ENCODE measurements at regions not wholly inside any gene's neighbourhood (a gene's known extent, or its start where the extent isn't known, plus 50 kb on each side); places are given as distances from the start of the nearest gene placed in this dataset.
"Not testable (repeated sequence)": the region's sequence is repeated elsewhere in the genome, so short reads cannot be mapped to it uniquely, and the experiment has no call there.

DNA sequence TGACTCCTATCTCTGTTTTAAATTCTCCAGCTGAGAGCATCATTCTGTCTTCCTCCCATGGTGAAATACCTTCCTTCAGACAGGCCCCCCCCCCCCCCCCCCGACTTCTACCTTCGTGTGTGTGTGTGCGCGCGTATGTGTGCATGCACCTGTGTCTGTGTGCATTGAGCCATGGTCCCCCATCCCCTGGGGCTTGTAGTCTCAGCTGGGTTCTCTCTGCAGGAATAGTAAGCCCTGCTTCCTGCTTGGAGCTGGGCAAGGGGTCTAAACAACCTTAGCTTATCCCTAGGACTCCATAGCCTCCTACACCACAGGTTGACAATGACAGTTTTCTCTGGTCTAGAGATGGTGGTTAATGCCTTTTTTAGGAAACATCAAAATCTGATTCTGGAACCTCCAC is 427.5 kb upstream of the KLHL29 start:
- no peak for FAIRE-seq

DNA sequence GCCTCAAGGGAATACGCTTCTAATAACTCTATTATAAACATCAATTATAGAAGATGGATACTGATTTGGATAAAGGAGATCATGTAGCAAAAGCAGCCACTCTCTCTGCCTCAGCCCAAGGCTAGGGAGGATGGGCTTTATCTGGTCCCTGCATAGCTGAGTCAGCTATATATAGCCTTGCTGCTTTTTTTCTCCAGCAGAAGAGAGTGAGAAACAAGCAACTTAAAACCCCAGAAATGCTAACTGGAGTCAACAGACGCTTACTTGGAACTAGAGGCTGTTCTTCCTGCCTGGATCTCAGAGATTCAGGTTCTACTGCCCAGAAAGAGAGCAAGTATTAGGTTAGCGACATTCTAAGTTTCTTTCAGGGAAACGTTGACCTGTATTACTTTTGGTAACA is 426.7 kb upstream of the KLHL29 start:
- no peak for FAIRE-seq

DNA sequence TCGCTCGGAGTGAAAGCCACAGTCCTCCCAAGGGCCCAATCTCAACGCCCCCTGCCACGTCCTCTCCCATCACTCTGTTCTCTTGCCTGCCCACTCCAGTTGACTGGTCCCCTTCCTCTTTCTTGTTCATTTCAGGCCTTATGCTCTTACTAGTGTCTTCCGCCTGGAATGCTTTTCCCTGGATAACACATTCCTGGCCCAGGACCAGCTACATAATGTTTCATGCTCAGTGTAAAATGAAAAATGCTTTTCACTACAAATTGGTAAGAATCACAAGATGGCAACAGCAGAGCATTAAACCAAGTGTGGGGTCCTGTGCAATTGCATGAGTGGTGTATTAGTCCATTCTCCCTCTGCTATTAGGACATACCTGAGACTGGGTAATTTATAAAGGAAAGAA is 417.2 kb upstream of the KLHL29 start:
- no peak for FAIRE-seq

DNA sequence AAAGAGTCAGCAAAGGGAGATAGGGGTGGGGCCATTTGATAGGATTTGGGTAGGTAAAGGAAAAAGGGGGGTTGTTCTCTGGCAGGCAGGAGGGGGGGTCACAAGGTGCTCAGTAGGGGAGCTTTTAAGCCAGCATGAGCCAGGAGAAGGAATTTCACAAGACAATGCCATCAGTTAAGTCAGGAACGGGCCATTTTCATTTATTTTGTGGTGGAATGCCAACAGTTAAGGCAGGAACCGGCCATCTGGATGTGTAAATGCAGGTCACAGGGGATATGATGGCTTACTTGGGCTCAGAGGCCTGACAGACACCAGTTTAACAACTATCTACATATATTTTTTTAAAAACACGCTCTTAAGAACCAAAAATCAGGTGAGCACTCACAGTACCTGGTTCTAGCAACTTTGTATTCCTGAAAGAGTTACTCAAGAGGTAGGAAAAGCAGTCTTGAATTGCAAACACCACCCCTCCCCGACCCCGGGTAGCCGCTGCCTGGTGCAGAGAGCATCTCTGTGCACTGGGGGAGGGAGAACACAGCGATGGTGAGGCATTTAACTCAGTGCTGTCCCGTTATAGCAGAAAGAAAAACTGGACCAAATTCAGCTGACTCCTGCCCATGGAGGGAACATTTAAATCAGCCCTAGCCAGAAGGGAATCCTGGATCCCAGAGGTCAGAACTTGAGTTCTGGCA is 414.5 kb upstream of the KLHL29 start:
- no peak for FAIRE-seq

DNA sequence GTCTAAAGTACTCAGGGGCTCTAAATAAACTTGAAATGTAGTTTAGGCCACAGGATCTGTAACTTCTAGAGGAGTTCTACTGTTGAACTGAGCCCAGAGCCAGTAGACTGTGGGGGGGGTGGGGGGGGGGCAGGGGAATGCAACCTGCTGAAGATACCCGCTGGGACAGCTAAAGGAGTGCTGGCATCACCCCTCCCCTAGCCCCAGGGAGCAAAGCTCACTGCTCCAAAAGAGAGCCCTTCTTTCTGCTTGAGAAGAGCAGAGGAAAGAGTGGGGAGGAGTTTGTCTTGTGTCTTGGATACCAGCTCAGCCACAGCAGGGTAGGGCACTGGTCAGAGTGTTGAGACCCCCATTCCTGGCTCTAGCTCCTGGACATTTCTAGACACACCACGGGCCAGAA is 414.0 kb upstream of the KLHL29 start:
- no peak for FAIRE-seq

DNA sequence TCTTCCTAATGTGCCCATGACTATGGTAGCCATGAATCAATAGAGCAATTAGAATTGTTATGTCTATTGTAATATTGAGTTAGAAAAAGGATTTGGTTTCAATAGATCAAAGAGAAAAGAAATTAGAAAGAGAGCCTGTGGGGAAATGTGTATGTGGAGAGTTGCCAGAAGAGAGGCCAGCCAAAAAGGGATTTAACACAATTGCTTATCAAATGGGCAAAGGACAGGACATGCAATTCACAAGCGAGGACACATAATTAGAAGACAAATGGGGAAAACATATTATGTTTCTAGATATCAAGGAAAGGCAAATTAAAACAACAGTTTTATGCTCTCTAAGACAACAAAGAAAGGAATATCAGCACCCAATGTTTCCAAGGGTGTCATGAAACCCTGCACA is 403.2 kb upstream of the KLHL29 start:
- no peak for FAIRE-seq

DNA sequence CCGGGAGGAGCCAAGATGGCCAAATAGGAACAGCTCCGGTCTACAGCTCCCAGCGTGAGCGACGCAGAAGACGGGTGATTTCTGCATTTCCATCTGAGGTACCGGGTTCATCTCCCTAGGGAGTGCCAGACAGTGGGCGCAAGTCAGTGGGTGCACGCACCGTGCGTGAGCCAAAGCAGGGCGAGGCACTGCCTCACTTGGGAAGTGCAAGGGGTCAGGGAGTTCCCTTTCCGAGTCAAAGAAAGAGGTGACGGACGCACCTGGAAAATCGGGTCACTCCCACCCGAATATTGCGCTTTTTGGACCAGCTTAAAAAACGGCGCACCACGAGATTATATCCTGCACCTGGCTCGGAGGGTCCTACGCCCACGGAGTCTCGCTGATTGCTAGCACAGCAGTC is 400.8 kb upstream of the KLHL29 start:
- not testable (repeated sequence) for FAIRE-seq

DNA sequence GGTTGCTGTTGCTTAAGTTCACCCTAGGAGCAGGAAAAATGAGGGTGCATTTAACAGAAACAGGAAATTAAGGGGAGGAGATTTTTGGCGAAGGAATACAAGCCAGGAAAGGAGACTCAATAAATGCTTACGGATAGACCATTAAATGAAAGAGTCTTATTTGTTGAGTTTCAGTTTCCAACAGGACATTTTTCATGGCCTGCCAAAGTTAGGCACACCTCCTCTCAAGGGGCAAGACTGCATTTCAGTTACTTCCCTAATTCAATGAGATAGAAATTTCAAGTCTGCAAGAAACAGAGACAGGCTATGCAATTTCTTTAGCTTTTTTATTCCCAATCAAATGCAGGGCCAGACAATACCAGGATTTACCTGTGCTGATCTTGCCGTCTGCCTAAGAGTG is 394.7 kb upstream of the KLHL29 start:
- no peak for FAIRE-seq

DNA sequence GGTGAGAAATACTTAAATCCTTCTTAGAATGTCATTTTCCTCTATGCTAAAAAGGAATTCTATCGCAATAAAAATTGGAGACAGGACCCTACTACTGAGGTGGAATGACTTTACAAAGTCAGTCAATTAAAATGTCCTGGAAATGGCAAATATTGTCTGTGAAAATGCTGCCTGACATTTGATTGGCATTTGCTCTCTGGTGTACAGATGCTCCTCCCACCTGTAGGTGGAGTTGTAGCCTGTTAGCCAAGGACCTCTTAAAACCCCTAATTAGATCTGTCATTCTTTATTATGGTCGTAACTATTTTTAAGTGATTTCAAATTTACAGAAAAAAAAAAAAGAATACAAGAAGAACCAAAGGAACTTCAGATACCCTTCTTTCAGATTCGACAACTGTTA is 393.1 kb upstream of the KLHL29 start:
- no peak for FAIRE-seq

DNA sequence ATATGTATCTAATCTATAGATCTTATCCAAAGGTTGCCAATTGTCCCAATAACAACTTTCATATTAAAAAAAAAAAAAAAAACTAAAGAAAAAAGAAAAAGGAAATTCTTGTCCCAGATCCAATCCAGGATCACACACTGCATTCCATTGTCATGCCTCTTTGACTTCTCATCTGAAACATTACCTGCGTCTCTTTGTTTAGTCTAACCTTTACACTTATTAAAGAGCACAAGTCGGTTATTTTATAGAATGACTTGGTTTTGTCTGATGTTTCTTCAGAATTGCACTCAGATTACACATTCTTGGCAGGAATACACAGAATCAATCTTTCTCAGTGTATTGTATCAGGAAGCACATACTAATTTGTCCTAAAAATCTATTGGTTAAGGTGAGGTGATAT is 392.5 kb upstream of the KLHL29 start:
- no peak for FAIRE-seq

DNA sequence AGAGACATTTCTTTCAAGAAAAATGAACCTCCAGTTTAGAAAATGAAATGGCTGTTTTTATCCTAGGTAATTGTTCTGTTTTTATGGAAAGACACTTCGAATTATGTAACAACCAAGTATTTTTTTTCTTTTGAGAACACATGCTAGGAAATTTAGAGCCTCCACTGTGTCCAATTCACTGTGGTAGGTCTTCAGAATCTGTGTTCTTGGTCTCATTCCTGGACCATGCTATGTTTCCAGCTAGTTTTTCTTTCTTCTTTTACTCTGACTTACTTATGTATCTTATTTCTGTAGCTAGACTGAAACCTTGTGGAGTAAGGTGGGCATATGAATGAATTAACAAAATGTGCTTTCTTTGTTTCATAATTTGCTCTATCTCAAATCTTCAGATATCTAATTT is 391.7 kb upstream of the KLHL29 start:
- FAIRE-seq, result no peak

DNA sequence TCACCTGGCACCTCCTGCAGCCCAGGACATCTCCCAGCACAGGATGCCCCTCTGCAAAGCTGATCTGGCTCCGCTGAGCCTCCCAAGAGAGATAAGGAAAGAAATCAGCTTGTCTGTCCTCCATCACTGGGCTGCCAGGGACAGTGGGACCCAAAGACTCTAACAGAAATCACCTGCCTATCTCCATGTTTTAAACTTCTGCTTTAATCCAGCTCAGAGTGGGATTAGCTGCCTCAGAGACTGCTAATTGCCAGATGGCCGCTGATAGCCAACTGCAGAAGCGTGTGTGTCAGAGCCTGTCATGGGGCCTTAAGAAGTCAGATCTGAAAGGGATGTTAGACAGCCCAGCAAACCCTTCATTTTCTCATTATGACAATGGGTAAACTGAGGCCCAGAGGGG is 389.4 kb upstream of the KLHL29 start:
- FAIRE-seq, result no peak

DNA sequence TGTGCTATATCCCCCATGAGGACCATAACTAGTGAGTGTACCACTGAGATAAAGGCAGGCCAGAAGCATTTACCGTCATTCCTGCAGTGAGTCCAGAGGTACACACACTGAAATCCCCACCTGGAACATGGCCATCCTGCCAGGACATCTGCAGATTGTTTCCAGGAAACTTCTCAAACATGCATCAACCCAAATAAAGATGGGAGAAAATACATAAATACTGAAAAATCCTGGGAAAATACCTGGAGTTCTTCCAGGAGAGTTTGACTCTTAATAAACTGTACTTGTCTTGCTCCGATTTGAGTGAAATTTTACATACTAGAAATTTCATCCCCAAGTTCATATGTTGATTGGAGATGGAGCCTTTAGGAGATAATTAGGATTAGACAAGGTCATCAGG is 388.1 kb upstream of the KLHL29 start:
- no peak for FAIRE-seq

DNA sequence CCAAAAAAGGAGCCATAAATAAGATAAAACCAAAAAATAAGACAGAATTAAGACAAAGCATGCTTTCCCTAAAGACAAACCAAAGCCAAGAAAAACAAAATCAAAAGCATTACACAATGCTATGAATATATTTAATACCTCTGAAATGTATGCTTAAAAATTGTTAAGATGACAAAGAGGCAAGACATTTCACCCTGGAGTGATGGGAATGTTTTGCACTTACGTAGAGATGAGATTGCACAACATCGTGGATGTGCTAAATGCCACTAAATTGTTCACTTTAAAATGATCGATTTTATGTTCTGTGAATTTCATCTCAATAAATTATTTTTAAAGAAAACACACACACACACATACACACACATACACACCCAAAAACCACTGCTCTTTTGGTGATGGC is 386.6 kb upstream of the KLHL29 start:
- FAIRE-seq, result no peak

DNA sequence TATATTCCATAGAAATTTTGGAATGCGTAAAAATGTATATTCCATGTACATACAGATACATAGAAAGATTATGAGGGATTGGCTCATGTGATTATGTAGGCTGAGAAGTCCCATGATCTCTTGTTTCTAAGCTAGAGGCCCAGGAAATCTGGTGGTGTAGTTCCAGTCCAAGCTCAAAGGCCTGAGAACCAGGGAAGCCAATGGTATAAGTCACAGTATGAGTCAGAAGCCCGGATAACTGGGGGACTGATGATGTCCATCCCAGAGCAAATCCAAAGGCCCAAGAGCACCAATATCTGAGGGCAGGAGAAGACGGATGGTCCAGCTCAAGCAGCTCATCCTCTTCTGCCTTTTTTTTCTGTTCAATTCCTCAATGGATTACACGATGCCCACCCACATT is 385.0 kb upstream of the KLHL29 start:
- no peak for FAIRE-seq

DNA sequence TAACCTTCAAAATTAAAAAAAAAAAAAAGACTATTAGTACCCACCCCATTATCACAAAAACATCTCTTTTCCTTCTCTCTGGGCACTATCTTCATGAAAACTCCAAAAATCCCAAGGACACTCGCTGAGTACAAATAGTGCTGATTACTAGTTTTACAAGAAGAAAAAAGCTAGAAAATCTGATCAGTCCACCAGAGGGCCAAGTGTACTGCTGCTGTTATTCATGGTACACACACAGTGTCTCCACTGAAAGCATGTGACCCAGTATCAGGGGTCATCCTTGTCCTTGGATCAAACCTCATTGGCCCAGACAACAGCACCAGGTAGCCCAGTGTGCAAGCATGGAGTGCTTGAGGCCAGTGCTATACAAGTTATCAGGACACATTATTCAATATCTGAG is 382.7 kb upstream of the KLHL29 start:
- no peak for FAIRE-seq

DNA sequence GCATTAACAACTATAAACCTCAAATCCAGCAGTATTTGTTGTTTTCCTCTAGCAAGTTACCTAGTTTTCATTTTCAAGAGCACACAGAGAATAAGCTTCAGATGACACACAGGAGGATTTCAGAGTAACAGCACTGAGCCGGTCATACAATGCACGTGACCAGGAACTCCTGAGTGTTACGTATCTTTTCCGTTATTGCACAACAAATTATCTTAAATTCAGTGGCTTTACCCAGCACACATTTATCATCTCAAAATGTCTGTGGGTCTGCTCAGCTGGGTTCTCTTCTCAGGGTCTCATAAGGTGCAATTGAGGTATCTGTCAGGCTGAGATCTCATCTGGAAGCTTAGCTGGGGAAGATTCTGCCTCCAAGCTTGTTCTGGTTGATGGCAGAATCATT is 379.5 kb upstream of the KLHL29 start:
- FAIRE-seq, result no peak

DNA sequence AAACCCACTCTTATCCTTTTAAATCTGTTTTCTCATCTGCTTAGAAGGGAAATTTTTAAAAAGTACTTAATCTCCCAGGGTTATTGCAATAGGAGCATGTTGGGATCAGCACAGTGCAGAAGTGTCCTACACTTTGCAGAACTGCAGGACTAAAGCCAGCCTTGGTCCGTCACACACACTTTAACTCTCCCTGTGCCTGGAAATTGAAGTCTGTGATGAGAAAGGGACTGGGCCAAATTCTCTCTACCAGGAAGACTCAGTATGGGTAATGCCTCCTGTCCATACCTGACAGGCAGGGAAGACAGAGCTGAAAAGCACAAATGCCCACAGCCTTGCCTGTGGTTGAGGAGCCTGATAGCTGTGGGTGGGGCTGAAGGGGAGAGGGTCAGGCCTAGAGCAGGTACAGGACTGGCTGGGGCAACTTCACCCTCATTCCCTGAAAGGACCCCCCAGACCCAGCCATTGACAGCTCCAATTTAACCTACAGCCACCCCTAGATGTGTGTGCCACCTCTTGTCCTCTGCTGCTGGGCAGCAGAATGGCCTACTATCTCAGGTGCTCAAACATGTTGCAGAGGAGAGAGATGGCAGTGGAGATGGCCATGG is 377.2 kb upstream of the KLHL29 start:
- no peak for FAIRE-seq

DNA sequence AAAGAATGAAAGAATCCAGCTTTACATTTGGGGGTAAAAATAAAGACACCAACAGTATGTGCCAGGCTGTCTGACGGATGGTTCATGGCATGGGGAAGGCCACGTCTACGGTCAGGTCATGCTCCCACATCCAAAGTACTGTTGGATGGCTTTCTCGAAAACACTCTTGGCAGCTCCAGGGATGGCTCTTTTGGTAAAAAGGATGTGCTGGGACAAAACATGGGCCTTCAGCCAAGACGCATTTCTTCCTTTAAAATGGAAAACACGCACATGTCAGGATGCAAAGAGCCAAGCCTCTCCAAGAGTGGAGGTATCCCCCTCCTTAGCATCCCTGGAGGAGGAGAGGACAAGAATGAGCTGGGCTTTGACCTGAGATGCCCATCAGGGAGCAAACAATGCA is 376.5 kb upstream of the KLHL29 start:
- no peak for FAIRE-seq

DNA sequence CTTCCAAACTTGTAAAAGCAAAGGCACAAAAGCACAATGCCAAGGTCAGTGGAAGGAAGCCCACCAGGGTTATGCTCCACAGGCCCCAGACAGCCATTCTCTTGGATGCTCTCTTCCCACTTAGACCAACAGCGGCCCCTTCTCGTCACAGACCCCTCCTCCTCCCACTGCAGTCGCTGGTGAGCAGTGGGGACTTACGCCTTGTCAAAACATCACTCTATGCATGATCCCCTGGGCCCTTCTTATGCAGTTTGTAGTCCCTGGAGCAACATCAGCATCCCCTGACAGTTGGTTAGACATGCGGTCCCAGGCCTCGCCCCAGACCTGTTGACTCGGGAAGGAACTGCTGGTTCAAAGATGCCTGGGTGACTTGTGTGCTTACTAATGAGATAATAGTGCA is 376.0 kb upstream of the KLHL29 start:
- no peak for FAIRE-seq

DNA sequence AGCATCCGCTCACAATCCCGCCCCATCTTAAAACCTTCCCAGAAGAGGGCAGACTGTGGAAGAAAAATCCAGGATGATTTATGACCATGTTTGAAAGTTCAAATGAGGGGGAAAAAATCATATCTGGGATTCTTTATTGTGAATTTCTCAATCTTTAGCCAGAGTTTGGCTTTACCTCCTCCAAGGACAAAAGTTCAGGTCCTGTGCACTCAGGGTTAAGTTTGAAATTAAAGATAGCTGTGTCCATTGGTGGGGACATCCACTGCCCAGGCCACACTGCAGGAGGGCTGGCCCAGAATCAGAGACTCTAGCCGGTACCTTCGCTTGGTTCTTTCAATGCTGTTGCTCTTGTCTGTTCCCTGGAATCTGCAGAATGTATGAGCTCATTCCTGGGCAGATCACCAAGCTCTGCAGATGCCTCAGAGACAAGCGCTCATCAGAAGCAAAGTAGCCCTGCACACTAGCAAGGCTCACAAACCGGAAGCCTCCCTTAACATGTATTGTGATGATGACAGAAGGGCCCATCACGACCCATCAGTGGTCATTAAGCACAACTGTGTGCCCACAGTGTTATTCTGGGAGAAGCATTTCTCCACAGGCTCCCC is 375.3 kb upstream of the KLHL29 start:
- no peak for FAIRE-seq

DNA sequence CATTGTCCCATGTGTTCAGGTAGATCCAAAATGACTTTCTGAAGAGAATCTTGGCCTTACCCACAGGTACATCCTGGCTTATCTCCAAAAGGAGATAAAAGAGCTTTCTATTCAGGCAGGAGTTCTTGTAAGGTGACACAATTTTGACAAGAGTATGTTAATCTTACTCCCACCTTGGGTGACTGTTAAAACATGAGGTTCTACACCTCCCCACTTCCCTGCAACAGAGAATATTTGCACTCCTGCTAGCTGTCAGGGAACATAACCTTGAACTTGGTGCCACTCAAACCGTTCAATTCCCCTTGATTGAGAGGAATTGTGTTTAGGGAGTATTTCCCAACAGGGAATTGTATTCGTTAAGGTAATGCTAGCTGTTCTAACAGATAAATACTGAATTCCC is 372.5 kb upstream of the KLHL29 start:
- FAIRE-seq, result no peak

DNA sequence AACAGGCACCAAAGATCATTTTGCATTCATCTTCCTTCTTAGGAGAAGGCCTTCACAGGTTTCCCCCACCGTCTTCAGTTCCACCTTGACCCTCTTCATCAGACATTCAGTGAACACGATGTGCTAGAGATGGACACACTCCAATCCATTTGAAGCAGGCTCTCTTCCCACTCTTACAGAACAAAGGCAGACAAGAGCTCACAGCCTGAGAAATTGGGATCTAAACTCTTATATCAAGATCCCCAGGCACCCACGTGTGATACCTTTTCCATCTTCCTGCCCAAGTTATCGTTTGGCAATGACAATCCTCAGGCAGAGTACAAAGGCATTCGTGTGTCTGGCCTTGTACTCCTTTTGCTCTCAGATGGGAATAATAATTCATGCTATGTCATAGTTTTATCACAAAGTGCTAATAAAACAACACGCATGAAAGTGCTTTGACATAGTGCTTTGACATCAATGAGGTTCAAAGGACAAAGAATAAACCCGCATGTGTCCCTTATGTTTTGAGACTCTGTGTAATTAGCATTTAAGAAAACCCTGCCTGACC is 369.3 kb upstream of the KLHL29 start:
- no peak for FAIRE-seq

DNA sequence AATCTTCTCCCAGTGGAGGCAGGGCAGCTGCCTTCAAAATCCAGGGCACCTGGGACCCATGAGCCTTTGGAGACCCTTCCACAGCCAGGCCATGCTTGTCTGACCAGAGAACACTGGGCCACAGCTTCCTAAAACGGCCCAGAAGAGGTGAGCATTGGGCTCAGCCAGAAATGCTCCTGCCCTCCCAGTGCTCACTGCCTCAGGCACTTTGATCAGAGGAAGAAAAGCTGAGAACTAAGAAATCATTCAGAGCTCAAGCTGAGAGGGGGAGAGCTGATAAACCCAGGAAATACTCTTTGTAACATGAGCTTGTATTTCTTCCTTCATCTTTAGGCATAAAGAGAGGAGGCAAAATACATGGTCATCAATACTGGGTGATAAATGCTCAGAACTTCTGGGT is 365.5 kb upstream of the KLHL29 start:
- no peak for FAIRE-seq

DNA sequence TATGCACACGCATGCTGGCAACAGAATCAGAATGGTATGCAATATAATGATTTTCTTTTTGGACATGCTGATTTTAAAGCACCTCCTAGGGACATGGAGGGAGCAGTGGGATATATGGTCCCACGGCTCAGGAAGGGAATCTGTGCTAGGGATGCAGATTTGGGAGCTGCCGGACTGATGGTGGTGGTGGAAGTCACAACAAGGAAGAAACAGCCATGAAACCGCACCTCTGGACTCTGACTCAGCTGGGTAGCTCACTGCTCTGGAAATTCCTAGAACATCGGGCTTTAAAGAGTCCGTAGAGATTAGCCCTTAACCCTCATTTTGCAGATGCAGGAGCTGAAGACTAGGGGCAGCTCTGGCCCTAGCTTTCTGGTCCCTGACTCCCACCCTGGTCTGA is 364.3 kb upstream of the KLHL29 start:
- no peak for FAIRE-seq
